GM18867 (cell line): ENCODE measurements at regions not wholly inside any gene's neighbourhood (a gene's known extent, or its start where the extent isn't known, plus 50 kb on each side); places are given as distances from the start of the nearest gene placed in this dataset.

Experiments used
- ATAC-seq: cut with Tn5 transposase; IDR thresholded peaks from one replicate; pipeline ENCODE4 v1.9.1; 2021; ENCODE audit warnings: mild to moderate bottlenecking, moderate library complexity; ENCODE audit not compliant: unreplicated experiment

DNA sequence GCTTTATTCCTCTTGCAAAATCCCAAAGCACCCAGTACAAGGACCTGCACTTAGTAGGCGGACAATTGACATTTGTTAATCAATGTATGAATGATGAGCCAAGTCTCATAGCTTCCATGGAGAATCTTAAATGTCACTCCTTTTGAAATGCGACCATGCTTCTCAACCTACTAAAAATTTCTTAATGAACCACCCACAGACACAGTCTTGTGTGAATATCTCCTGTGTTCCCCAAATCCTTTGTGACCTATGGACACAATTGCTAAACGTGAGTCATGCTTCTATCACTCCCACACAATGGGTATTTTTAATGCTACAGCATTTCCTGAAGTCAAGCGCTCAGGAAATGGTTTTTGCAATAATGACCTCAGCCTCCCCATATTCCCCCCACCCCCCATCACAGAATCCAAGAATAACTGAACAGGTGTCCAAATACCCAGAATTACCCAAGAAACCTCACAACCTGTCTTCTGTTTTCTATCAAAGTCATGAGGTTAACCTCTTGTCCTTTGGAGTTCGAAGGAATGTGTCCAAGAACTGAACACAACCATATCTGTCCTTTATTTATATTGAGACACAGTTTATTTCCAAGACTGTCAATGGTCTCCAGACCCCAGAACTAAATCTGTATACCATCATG lies 163.6 kb upstream of the PLEKHG7 start:
- peak; percentile 35 for ATAC-seq

DNA sequence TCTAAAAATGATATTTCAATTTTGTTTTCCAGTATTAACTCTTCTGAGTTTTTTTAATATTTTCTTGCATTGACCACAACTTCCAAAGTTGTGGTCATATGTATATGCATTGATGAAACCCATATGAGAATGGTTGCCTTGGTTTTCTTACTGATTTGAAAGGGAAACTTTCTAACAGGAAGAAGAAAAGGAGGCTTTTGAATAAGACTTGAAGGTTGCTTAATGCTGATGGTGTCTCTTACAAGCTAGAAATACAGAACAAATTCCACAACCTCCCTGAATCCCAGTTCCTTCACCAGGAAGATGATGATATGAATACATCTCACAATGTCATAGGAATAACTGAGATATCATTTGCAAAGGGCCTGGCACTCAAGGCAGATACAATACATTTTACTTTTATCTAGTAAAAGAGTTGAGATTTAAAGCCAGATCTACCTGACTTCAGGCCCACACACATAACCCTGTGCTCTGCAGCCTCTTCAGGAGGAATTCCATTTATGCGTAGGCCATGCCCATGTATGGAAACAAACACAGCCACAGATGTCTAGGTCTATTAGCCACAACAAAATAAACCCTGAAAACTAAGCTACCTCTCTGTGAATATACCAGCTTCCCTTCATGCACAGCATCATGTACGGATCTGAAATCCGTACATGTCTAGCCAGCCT lies 165.4 kb upstream of the PLEKHG7 start:
- ATAC-seq, result no peak

GRCh38 chr12:92535961-92536360 lies 166.8 kb upstream of the PLEKHG7 start:
- ATAC-seq, result no peak

DNA sequence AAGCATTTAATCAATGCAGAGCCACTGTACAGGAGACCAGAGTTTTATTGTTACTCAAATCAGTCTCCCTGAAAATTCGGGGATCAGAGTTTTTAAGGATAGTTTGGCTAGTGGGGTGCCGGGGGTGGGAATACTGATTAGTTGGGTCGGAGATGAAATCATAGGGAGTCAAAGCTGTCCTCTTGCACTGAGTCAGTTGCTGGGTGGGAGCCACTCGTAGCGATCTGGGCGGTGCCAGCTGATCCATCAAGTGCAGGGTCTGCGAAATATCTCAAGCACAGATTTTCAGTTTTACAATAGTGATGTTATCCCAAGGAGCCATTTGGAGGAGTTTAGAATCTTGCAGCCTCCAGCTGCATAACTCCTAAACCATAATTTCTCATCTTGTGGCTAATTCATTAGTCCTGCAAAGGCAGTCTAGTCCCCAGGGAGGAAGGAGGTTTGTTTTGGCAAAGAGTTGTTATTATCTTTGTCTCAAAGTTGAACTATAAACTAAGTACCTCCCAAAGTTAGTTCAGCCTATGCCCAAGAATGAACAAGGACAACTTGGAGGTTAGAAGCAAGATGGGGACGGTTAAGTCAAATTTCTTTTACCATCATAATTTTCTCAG lies 169.4 kb upstream of the PLEKHG7 start:
- ATAC-seq, result no peak

DNA sequence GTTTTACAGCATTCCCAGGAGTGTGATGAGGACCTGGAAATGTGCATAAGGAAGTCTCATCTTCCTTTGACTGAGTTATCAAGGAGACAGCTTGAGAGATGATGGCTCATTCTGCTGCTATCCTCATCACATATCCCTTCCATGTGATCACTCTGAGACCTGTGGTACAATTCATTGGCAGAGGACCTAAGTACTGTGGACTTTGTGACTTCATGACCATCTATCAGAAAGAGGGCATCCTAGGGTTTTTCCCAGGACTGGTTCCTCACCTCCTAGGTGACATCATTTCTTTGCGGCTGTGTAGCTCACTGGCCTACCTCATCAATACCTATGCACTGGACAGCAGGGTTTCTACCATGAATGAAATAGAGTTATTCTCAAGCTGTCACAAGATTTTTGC lies 172.1 kb upstream of the PLEKHG7 start:
- no peak for ATAC-seq

DNA sequence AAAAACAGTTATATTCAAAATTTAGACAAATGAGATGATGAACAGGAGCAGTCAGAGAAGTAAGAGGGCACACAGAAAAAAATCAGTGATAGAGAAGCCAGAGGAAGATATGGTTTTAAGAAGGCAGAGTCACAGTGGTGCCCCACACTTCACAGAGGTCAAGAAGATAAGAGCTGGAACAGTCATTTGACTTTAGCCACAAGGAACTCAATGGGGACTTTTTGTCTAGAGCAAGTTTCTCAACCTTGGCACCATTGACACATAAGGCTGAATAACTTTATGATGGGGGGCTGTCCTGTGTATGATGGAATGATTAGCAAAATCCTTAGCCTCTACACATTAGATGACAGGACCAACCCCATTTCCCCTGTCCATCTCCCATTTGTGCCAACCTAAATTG lies 172.8 kb upstream of the PLEKHG7 start:
- peak; percentile 66 for ATAC-seq

- ATAC-seq, result no peak
Measured at GRCh38 chr12:92528586-92528985, 174.2 kb upstream of the PLEKHG7 start.

GRCh38 chr12:92528097-92528496 lies 174.7 kb upstream of the PLEKHG7 start:
- no peak for ATAC-seq

GRCh38 chr12:92524489-92524888 lies 178.3 kb upstream of the PLEKHG7 start:
- no peak for ATAC-seq

- ATAC-seq, result no peak
Measured at GRCh38 chr12:92520511-92520910, 182.3 kb upstream of the PLEKHG7 start.

- no peak for ATAC-seq
Measured at GRCh38 chr12:92519284-92519683, 183.5 kb upstream of the PLEKHG7 start.

DNA sequence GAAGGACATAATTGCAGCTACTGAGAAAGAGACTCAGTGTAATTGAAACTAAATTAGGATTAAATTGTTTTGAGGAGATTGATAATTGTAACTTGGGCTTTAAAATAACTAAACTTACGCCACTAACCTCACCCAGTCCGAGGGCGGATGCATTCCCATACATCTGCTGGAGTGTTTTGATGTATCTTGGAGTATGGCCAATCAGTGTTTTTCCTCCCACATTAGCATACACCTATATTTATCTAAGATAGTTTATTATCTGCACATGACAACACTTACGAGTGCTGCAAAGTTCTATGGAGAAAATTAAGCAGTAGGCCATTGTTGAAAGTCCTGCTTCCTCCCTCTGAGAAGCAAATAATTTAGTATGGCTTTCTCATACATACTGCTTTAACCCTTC lies 184.7 kb upstream of the PLEKHG7 start:
- ATAC-seq, result no peak

GRCh38 chr12:92516277-92516600 lies 186.6 kb upstream of the PLEKHG7 start:
- ATAC-seq, result no peak

DNA sequence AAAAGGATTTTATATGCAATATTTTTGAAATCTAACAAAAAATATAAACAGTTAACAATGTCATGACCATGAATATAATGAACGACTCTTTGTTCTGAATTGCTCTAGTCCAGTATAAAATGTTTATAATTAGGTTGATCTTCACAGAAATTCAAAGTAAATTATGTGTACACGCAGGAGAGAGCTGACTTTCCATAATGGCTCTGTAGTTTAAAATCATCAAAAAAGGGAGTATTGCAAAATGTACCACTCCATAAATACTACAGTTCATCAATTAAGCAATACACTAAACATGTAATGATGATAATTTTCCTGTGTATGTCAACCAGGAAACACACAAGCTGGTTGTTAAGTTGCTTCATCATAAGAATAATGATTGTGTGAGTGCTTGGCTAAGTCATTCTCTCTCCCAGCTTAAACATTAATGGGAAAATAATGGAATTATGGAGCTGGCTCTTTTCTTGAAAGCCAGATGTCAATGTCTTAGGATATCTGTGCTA lies 189.5 kb upstream of the PLEKHG7 start:
- no peak for ATAC-seq

- ATAC-seq, result no peak
Measured at GRCh38 chr12:92511786-92512185, 191.0 kb upstream of the PLEKHG7 start.

DNA sequence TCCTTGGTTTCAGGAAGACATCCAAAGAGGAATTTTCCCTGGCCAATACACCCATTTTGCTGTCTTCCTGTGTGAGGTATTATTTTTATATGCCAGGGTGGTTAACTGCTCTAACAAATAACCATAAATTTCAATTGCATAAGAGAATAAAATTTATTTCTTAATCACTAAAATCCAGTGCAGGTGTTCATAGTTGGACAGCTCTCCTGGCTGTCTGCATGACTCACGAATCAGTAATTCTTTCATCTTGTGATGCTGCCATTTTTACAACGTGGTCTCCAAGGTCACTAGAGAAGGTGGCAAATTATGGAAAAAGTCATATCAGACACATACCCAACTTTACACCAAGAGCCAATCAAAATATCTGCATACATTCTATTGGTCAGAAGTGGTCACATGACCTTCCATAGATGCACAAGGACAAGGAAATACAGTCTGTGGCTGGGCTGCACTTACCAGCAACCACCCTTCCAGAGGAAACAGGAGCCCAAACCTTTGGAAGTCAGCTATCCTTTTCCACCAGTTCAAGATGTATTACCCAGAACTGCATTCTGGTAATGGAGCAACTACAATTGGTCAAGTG lies 193.5 kb upstream of the PLEKHG7 start:
- ATAC-seq, result no peak

DNA sequence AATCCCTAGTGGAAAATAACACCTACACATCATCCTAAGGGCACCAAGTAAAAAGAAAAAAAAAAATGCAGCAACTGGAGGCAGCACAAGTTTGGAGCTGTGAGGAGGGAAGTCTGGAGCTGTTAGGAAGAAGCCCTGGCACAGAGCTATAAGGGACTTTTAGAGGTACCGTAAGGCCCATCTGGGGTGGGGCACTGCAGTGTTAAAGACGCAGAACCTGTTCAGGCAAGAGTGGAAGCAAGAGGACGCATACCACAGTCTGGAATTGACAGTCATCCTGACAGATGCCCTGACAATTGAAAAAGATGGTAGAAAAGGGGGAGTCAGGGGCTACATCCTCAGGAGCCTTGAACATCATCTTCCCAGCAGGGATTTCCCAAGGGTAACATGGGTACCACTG lies 195.9 kb upstream of the PLEKHG7 start:
- ATAC-seq, result no peak

GRCh38 chr12:92506460-92506859 lies 196.3 kb upstream of the PLEKHG7 start:
- ATAC-seq, result no peak

- ATAC-seq, result no peak
Measured at GRCh38 chr12:92505254-92506231, 197.2 kb upstream of the PLEKHG7 start.

DNA sequence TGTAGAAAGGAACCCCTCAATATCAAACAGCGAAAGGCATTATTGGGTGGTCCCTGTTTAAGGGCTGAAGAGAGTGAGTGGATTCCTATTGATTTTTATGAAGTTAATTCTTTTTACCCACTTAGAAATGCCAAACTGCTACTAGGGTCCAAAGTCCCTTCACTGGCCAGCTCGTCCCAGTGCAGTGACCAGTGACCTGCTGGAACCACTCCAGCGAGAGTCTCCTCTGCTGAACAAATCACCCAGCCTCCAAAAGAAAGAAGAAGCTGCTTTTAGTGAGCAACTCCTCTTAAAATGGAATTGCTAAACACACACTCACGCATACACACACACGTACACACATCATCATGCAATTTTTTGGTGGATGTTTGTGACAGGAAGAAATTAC lies 198.2 kb upstream of the PLEKHG7 start:
- no peak for ATAC-seq
